Germinal center (tissue), 1 donor: ENCODE measurements at regions not wholly inside any gene's neighbourhood (a gene's known extent, or its start where the extent isn't known, plus 50 kb on each side); places are given as distances from the start of the nearest gene placed in this dataset.

Source experiments
- DNase-seq: peaks from one replicate; pipeline ENCODE4 v3.0.0; 2012; ENCODE audit warnings: mixed read lengths, low spot score

- DNase-seq: no peak
Measured at GRCh38 chr11:109862835-109863234, 230.4 kb upstream of the ZC3H12C start.

DNA sequence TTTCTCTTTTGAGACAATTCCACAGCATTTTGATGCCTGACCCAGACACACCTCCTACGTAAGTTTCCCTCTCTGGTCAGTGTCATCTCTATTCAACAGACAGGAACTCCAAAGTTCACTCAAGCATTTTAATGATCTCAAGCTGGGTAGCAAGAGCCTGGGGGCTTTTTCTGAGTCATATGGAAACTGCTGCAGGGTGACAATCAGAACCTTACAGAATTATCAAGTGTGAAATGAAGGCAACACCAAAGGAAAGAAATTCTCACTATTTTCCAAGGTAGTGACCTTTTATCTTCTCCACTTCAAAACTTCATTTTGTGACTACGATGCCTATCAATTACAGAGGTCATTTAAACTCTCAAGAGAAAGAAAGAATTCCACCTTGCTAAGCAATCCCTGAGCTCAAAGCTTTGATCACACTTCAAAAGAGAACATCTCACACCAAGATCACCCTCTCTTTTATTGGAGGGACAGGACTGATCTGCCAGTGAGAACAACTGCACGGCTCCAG is 229.0 kb upstream of the ZC3H12C start:
- peak; percentile 6 for DNase-seq

DNA sequence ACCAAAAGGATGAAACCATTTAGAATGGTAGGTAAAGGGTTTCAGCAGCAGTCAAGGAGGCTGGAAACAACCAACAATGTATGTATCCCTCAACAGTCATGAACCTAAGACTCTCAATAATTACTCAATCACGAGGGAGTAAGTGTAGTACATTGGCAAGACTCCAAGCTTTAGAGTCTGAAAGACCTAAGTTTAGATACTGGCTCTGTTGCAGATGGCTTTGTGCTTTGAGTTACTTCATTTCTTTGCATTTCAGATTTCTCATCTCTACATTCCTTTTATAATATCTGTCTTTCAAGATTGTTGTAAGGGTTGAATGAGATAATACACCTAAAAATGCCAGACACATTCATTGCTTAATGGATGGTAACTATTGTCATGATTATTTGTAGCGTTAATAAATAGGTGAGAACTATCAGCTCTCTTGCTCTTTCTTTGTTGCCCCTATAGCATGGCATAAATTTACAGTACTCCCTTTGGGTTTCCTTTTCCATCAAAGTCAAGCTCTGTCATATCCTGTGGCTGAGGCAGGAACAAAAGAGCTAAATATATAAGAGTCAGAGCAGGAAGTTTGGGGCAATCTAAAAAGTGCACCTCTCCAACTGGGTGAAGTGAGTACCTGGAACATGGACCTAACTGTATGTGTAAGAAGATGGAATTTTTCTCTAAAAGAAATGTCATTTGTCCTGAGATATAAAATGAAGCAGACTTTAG is 228.2 kb upstream of the ZC3H12C start:
- DNase-seq: no peak

DNA sequence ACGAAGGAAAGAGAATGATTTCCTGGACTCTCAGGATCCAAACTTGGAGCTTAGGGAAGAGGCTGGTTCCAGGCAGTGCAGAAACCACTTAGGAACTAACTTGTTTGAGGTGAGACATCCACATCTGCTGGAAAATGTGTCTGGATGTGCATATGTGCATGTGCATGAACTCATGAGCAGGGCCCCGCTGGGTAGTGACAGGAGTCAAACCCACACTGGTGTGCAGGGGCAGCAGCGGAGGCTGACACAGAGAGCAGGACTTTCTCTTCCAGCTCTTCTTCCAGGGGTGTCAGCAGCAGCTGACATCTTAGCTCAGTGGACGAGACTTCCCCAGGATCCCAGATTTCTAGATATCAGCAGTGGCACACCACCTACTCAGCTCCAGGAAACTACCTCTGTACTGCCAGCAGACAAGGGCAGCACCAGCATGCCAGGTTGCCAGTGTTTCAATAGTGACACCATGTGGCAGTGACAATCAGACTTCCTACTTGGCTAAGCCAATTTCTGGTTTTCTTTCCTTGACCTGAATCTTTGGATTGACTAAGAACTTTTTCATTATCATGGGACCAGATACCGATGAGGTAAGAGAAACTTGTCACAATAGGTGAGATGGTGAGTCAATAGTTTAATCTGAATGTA is 227.5 kb upstream of the ZC3H12C start:
- DNase-seq: no peak

GRCh38 chr11:109867784-109868183 is 225.4 kb upstream of the ZC3H12C start:
- DNase-seq: no peak

DNA sequence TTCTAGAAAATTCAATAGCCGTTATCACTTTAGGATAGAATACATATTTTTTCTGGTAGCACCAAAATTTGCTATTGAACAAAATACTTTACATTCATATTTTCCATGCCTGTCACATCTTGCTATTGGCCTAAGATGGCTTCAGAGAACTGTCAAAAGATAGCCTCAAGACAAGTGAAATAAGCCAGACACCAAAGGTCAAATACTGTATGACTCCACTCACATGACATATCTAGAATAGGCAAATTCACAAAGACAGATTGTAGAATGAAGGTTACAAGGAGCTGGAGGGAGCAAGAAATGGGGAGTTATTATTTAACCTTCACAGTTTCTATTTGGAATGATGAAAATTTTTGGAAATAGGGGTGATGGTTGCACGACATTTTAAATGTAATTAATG is 223.7 kb upstream of the ZC3H12C start:
- no peak for DNase-seq

DNA sequence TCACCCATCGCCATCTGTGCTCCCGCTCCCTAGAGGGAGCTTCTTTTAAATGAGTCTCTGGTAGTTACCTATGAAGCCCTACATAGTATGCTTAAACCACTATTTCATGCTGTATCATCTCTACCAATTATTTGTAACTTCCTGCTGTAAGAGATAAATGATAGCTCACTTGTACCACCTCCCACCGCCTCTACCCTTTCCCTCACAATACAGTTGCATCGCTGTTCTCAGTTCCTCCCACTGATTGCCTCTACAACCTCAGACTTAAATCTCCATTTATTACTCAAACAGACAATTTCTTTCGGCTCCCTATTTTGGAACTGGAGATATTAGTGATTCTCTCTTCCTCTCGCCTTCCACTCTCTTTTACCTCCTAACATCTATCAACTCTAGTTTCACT is 222.9 kb upstream of the ZC3H12C start:
- DNase-seq: no peak

DNA sequence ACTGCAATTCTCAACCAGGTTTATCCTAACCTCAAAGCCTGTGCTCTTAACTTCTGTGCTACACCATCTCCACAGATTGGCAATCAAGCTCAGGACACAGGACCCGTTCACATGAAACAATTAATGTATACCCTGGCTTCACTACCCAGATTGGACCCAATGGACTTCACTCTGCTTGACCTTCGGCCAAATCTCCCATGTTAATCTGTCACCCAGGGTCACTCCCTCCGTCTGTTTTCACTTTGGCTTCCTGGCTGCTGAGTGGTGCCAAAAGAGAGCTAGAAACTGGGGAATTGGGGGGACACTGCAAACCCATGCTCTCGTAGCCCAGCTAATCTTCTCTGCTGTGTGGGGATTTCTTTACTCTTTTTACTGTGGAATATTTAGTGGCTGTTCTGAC is 216.1 kb upstream of the ZC3H12C start:
- no peak for DNase-seq

DNA sequence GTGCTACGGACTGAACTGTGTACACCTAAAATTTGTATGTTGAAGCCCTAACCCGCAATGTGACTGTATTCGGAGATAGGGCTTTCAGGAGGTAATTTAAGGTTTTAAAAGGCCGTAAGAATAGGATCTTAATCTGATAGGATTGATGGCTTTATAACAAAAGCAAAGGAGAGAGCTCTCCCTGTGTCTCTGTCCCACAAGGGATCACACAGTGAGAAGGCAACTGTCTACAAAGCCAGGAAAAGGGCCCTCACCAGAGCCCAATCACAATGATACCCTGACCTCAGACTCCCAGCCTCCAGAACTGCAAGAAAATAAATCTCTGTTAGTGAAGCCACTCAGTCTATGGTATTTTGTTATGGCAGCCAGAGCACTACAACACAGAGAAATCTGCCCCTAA is 208.7 kb upstream of the ZC3H12C start:
- no peak for DNase-seq

- DNase-seq: no peak
Measured at GRCh38 chr11:109885006-109885405, 208.2 kb upstream of the ZC3H12C start.

DNA sequence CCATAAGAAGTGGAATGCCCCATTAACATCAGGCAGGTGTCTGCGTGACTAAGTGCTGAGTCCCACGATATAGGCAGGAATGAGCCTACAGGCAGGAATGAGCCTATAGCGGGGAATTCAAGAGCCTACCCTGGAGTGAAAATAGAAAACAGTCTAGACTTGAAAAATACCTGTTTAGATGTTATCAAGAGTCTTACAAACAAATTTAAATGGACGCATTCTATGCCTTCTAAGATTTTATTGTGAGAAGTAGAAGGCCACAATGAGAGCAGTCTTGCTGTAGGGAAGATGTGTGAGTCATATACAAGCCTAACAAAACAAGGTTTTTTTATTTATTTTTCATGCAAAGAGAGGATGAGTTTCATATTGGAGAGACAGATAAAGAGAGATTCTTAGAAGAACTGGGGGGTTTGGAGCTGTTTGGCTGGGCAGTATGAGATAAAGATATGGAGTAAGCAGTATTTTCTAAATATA is 200.8 kb upstream of the ZC3H12C start:
- DNase-seq: no peak

- no peak for DNase-seq
Measured at GRCh38 chr11:109894242-109894641, 198.9 kb upstream of the ZC3H12C start.

DNA sequence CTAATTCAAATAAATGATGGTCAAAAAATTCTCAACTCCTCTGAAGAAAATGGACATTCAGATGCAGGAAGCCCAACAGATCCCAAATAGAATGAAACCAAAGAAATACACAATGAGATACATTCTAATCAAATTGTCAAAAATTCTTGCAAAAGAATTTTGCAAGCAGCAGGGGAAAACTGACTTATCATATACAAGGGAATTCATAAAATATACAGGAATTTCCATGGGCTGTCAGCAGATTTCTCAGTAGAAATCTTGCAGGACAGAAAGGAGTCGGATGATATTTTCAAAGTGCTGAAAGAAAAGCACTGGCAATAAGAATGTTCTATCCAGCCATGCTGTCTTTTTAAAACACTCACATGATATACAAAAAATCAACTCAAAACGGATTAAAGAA is 194.6 kb upstream of the ZC3H12C start:
- no peak for DNase-seq

DNA sequence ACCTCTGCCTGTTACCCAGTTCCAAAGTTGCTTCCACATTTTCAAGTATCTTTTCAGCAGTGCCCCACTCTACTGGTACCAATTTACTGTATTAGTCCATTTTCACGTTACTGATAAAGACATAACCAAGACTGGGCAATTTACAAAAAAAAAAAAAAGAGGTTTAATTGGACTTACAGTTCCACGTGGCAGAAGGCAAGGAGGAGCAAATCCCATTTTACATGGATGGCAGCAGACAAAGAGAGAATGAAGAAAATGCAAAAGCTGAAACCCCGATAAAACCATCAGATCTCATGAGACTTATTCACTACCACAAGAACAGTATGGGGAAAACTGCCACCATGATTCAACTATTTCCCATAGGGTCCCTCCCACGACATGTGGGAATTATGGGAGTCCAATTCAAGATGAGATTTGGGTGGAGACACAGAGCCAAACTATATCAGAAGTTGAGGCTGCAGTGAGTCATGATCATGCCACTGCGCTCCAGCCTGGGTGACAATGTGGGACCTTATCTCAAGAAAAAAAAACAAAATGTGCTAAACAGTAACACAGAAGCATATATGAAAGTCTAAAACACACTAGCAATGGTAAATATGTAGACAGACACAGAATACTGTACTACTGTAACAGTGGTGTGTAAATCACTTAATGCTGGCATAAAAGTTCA is 190.3 kb upstream of the ZC3H12C start:
- no peak for DNase-seq

DNA sequence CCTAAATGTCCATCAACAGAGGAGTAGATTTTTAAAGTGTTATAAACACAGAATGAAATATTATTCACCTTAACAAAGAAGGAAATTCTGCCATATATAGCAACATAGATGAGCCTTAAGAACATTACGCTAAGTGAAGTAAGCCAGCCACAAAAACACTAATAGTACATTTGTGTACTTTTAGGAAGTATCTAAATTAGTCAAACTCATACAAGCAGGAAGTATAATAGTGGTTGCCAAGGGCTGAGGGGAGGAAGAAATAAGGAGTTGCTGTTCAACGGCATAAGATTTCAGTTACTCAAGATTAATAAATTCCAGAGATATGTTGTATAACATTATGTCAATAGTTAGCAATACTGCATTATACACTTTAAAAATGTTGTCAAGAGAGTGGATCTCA is 181.7 kb upstream of the ZC3H12C start:
- DNase-seq: no peak

GRCh38 chr11:109914038-109914437 is 179.2 kb upstream of the ZC3H12C start:
- no peak for DNase-seq

DNA sequence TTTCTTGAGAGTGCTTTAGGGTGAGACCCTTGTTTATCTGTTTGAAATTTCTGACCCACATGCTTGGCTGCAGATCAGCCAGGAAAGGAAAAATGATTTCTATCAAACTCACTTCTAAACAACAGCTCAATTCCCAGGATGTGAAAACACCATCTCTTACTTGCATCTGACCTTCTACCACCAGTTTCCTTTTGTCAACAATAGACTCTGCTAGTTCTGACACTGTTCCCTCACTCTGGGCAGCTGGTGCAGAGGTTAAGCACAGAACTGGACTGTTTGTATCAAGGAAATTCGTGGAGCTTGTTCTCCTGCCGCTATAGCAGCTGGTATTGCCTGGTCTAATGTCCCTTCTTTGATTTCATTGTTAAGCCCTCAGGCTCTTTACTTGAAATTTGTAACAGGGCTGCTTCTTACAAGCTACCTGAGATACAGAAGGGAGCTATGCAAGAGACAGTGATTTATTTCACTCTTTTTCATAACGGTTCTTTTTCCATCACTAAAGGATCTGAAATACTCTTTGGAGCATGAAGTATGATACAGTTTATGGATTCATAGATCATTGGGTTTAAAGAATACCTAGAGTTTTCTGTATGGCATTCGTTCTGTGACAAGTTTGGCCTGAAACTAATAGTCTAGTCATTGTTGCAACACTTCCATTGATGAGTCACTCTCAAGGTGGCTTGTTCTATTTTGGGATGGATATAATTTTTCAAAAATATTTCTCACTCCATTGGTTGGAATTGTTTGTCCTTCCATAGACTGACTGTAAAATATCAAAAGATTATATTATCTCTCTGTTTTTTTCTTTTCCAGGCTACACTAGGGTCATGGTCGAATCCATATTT is 178.2 kb upstream of the ZC3H12C start:
- no peak for DNase-seq

DNA sequence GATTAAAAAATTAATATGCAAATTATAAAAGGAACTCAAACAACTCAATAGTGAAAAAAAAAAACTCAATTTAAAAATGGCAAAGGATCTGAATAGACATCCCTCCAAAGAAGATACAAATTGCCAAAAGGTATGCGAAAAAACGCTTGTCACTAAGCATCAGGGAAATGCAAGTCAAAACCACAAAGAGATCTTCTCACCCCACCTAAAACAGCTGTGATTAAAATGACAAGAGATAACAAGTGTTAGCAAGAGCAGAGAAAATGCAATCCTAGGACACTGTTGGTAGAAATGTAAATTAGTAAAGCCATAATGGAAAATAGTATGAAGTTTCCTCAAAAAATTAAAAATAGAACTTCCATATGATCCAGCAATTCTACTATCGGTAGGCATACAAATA is 166.3 kb upstream of the ZC3H12C start:
- DNase-seq: no peak

- DNase-seq: no peak
Measured at GRCh38 chr11:109929308-109929707, 163.9 kb upstream of the ZC3H12C start.

DNA sequence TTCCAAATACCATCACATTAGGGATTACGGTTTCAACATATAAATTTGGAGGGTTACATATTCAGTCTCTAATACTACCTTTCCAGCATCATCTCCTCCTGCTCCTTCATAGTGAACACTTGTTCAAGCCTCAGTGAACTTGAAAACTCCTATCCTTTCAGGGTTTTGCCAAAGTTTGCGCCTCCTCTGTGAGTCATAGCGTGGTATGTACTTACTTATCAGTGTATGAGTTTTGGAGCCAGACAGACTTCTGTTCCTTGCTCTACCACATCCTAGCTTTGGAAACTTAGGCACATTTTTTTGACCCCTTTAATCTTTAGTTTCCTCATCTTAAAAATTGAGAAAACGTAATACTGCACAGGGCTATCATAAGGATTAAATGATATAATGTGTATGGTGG is 160.1 kb upstream of the ZC3H12C start:
- no peak for DNase-seq

GRCh38 chr11:109934151-109934550 is 159.0 kb upstream of the ZC3H12C start:
- DNase-seq: no peak

- no peak for DNase-seq
Measured at GRCh38 chr11:109936661-109937180, 156.5 kb upstream of the ZC3H12C start.
